ENCODE measurements at regions not wholly inside any gene's neighbourhood (a gene's known extent, or its start where the extent isn't known, plus 50 kb on each side); places are given as distances from the start of the nearest gene placed in this dataset.
"Not testable (repeated sequence)": the region's sequence is repeated elsewhere in the genome, so short reads cannot be mapped to it uniquely, and the experiment has no call there.

GRCh38 chr14:28301179-28301578 is 465.4 kb upstream of the FOXG1 start:
- no peak for TF ChIP-seq CTCF (IDR thresholded peaks at IDR 0.05; ENCODE audit: low read depth, low read length)
- DNase-seq = no peak
- Histone ChIP-seq H3K9me3 (no peaks in the 10 kb centered on the region), H3K4me1 (no peaks in the 10 kb centered on the region), H3K27me3 (no peaks in the 10 kb centered on the region), H3K36me3 (no peaks in the 10 kb centered on the region), H3K4me3 (ENCODE audit: low read depth, low read length) (no peak overlapping the region)

GRCh38 chr14:28303248-28303647 is 463.3 kb upstream of the FOXG1 start:
- Histone ChIP-seq H3K36me3 (no peaks in the 10 kb centered on the region), H3K9me3 (no peaks in the 10 kb centered on the region), H3K4me3 (ENCODE audit: low read depth, low read length) (no peak overlapping the region), H3K4me1 (no peaks in the 10 kb centered on the region), H3K27me3 (no peaks in the 10 kb centered on the region)
- no peak for DNase-seq
- no peak for TF ChIP-seq CTCF (IDR thresholded peaks at IDR 0.05; ENCODE audit: low read depth, low read length)

- Histone ChIP-seq H3K4me3 (ENCODE audit: low read depth, low read length) (no peak overlapping the region), H3K27me3 (no peaks in the 10 kb centered on the region), H3K36me3 (no peaks in the 10 kb centered on the region), H3K4me1 (no peaks in the 10 kb centered on the region), H3K9me3 (no peaks in the 10 kb centered on the region)
- no peak for DNase-seq
- no peak for TF ChIP-seq CTCF (IDR thresholded peaks at IDR 0.05; ENCODE audit: low read depth, low read length)
Measured at GRCh38 chr14:28305938-28306337, 460.6 kb upstream of the FOXG1 start.

- no peaks in the 10 kb centered on the region for H3K4me1 ChIP-seq
- H3K36me3 ChIP-seq = no peaks in the 10 kb centered on the region
- DNase-seq = no peak
- no peak for TF ChIP-seq CTCF (IDR thresholded peaks at IDR 0.05; ENCODE audit: low read depth, low read length)
- no peaks in the 10 kb centered on the region for H3K27me3 ChIP-seq
- H3K4me3 ChIP-seq (ENCODE audit: low read depth, low read length) = no peak overlapping the region
- no peaks in the 10 kb centered on the region for H3K9me3 ChIP-seq
Measured at GRCh38 chr14:28307506-28307905, 459.1 kb upstream of the FOXG1 start.

- no peak for TF ChIP-seq CTCF (IDR thresholded peaks at IDR 0.05; ENCODE audit: low read depth, low read length)
- Histone ChIP-seq H3K4me3 (ENCODE audit: low read depth, low read length) (no peak overlapping the region), H3K27me3 (no peaks in the 10 kb centered on the region), H3K4me1 (no peaks in the 10 kb centered on the region), H3K36me3 (no peaks in the 10 kb centered on the region), H3K9me3 (no peaks in the 10 kb centered on the region)
- no peak for DNase-seq
Measured at GRCh38 chr14:28308734-28309133, 457.9 kb upstream of the FOXG1 start.

GRCh38 chr14:28317890-28318675 is 448.5 kb upstream of the FOXG1 start:
- H3K4me3 ChIP-seq (ENCODE audit: low read depth, low read length); H3K36me3 ChIP-seq; H3K4me1 ChIP-seq; DNase-seq; H3K9me3 ChIP-seq; H3K27me3 ChIP-seq: not testable (repeated sequence)
